B cell (primary cell): ENCODE measurements at regions not wholly inside any gene's neighbourhood (a gene's known extent, or its start where the extent isn't known, plus 50 kb on each side); places are given as distances from the start of the nearest gene placed in this dataset.

Experiments used
- CTCF ChIP-seq: fragments of 200-600 bp; IDR thresholded peaks from one replicate; pipeline ENCODE4 v1.8.0; 2022; ENCODE audit warnings: antibody characterized with exemption, mild to moderate bottlenecking
- EZH2 ChIP-seq: IDR thresholded peaks from 2 replicates; pipeline ENCODE4 v1.6.1; 2012; ENCODE audit warnings: borderline replicate concordance, low read depth, mild to moderate bottlenecking, moderate library complexity, low read length; ENCODE audit not compliant: insufficient read depth, poor library complexity, severe bottlenecking

GRCh38 chr1:222028676-222029075, 286.8 kb upstream of the DUSP10 start:
- TF ChIP-seq CTCF (no peak), EZH2 (no peak)
